NCI-H1105 treated with DMSO at 0.1 percent for 48 hours (cell line): ENCODE measurements at regions not wholly inside any gene's neighbourhood (a gene's known extent, or its start where the extent isn't known, plus 50 kb on each side); places are given as distances from the start of the nearest gene placed in this dataset.

ENCODE experiments used
- DNase-seq: peaks from one replicate; lab custom pipeline; 2025; lab: John Stamatoyannopoulos, UW

- DNase-seq, result no peak
Measured at GRCh38 chr17:13302983-13303382, 285.2 kb upstream of the ELAC2 start.

DNA sequence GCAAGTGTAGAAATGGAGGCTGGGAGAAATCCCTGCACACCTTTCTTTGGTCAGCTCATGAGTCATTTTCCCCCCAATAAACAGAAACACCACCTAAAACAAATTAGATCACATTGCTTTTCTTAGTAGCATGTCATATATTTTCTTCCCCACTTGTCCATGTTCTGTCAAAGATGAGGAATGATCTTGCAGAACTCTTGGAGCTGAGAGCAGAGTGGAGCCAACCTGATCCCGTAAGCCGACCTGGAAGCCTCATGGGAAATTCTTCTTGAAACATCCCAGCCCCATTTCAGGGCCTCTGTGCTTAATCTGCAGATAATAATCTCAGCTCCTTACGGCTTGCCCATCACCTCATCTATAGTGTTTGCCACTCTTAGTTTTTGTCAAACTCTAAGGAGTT is 284.6 kb upstream of the ELAC2 start:
- DNase-seq, result no peak

DNA sequence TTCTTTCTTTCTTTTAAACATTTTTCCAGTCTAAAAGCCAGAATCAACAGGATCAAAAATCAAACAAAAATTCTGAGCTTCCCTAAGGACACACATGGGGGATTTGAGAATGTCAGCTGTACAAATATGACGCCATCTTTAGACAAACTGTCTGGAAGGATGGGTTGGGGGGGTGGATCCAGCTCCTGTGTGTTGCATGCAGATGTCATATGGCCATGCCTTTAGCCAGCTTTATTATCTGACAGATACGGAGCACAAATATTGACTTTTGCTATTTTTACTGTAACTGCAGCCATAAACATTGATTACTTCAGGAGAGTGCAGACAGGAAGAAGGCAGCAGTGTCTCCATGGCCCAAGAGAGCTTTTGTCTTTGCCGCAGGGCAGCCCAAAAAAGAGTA is 279.4 kb upstream of the ELAC2 start:
- no peak for DNase-seq

- no peak for DNase-seq
Measured at GRCh38 chr17:13293421-13293820, 275.6 kb upstream of the ELAC2 start.

DNA sequence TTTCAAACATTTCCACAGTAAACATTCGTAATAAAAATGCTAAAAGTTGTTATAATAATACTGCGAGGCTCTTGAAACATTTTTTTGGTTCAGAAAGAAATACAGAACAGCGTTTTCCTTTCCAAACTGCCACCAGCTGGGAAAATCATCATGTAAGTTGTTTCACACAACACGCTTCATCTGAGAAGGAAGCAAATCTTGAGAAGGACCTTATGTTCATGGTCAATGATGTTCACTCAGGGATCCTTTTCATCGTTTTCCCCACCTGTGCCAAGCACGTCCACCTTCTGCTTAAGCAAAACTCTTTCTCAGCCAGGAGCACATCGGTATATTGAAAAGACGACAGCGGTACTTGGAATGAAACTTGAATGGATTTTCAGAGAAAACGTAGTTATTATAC is 274.5 kb upstream of the ELAC2 start:
- DNase-seq, result no peak

DNA sequence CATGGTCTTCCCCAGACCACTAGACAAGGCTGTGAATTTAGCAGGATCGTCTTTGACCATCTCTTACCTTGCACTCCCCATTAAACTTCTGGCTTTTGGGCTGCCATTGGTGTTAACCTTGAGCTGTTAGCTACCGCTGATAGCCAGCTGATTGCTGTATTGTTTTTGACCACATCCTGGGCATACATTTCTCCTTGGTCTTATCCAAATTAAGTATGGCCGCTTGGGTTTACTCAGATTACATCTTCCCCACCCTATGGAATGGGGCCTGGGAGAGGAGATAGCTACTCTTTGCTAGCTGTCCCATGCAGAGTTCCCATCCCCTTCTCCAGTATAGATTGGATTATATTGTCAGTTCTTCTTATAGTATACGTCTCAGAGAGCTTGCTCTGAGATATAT is 270.4 kb upstream of the ELAC2 start:
- DNase-seq, result no peak

DNA sequence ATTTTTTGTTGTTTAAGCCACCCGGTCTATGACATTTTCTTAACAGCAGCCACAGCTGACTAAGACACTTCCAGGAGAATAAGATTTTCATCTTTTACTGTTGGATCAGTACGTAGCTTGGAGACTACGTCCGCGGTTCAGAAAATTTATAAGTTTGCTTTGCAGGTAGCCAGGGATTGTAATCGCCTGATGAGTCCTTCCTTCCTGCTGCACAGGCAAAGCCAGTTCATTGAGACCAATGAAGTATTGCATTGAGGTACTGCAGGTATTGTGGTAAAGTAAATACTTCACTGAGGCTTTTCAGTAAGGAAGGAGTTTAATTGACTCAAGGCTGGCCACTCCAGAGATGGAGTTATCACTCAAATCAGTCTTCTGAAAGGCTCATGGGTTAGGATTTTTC is 269.4 kb upstream of the ELAC2 start:
- no peak for DNase-seq

GRCh38 chr17:13283606-13284005 is 265.8 kb upstream of the ELAC2 start:
- DNase-seq, result no peak

GRCh38 chr17:13281626-13282025 is 263.8 kb upstream of the ELAC2 start:
- DNase-seq, result no peak

DNA sequence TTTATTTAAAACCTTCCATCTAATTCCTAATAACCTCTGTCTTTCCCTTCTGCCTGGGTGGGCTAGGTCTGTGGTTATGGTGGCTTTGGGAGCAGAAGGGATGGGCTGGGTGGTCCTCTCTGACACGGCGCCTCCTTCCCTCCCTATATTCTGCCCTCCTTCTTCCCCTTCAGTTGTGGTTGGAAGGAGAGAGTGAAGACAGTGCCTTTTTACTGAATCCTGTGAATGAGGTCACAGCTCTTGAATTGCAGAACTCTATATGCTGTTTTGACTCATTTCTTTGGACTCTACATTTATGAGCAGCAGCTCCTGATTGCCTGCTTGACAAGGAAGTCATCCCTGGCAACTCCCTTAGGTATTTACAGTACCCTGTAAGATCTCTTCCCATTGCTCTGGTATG is 256.0 kb upstream of the ELAC2 start:
- no peak for DNase-seq

GRCh38 chr17:13272296-13272695 is 254.5 kb upstream of the ELAC2 start:
- DNase-seq, result no peak

DNA sequence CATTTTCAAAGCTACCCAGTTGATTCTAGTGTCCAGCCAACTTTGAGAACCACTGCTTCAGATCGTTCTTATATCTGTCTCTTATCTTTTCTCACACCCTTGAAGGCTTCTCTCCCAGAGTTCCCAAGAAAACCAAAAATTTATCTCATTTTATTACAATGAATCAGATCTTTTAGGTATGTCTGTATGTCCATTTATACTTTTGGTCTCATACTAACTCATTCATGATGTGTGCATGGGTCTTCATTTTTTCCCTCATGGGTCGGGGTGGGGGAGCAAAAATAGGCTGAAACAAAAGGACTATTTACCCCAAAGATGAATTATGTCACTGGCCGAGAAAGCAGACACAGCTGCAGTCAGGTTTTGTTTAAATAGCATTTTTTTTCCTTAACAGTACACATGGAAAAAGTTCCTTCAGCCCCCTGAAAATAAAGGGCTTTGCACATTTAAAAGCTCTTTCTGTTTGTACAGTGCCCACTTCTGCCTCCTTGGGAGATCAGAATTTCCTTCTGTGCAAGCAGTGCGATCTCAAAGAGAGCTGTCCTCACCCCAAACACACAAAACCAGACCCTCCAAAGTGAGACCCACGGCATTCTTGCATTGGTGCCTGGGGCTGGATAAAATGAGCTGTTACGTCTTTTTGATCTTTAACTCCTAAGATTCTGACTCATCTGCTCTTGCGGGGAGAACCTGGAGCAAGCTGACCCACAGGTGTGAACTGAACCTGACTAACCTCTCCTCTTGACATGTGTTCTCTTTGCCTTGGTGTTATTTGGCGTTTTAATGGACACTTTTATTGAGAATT is 251.2 kb upstream of the ELAC2 start:
- DNase-seq, result no peak

- DNase-seq, result no peak
Measured at GRCh38 chr17:13266606-13267005, 248.8 kb upstream of the ELAC2 start.

- DNase-seq, result no peak
Measured at GRCh38 chr17:13265311-13265710, 247.5 kb upstream of the ELAC2 start.

GRCh38 chr17:13263746-13264145 is 245.9 kb upstream of the ELAC2 start:
- DNase-seq, result no peak

DNA sequence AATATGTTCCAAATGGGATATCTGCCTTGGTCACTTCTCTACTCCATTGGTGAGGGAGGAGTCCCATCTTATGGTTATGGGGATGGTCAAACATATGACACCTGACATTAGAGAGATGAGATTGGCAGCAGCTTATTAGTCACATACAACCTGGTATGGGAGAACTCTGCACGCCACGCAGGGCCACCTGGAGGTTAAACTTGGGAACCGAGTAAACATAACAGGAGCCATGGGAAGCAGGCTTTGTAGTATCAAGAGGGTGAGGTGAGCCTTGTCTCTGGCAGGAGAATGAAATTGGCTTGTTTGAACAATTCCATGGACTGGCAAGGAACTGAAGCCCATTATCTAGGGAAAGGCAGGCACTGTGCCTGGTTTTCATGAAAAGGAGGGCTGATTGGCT is 238.7 kb upstream of the ELAC2 start:
- peak; percentile 16 for DNase-seq

DNA sequence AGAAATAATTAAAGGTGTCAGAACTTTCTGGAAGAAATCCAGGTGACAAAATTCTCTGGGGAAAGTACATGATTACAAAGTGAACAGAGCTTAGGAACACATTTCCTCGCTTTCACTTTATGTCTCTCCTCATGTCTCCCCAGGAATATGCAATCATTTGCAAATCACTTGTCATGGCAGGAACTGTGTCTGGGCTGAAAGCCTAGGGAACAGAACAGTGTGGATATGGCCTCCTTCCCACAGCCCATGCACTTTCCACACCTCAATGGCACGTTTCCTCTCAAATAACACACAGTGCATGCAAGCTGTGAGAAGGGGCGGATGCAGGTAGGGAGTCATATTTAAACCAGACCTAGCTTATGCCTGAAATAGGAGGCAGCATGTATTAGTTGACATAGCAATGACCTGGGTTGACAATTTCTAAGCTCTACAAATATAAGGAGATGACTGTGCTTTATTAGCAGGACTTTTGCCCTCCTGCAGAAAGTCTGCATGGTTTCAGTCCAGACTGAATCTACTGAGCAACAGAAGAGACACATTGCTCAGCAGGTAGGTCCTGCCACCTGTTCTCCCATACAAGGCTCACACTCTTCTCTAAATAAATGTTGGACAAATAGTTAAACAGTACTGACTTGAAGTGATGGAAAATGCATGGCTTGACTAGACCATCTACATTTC is 236.0 kb upstream of the ELAC2 start:
- DNase-seq, result no peak

- no peak for DNase-seq
Measured at GRCh38 chr17:13244513-13244912, 226.7 kb upstream of the ELAC2 start.

- DNase-seq, result no peak
Measured at GRCh38 chr17:13243585-13243984, 225.8 kb upstream of the ELAC2 start.

- DNase-seq, result no peak
Measured at GRCh38 chr17:13240851-13241250, 223.0 kb upstream of the ELAC2 start.

DNA sequence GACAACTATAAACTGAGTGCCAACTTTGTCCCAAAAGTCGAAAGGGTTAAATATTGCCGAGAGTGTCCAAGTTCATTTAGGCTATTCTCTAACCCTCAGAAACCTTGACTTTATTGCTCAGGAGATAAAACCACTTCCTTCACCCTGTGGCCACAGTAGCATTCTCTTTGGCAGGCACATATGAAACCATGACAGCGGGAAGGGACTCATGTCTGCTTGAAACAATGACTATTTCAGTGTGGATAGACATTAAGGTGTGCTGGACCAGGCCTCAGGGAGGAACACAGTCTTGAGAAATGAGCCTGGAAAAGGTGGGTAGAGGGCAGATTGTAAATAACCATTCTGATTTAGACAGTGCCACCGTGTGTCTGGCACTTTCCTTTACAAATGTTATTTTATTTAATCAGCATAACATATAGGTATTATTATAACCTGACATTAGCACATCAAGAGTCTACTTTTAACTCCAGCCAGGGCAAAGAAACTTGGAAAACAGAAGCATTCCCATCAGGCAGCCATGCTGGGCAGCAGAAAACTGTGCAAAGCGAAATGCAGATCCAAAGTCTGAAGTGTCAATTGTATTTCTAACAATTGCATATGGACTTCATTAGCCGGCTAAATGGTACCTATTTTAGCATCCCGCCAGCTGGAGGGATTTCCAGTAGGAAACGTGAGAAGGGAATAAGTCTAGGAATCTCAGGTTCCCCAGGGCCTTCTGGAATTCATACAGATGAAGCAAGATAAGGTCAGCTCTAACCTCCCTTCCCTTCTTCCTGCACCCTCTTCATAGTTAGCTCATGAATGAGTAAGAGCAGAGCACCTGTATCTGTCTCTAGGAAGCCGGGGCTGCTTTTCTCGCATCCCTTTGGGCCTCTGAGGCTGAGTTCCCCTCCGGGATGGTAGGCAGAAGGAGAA is 212.8 kb upstream of the ELAC2 start:
- no peak for DNase-seq

- no peak for DNase-seq
Measured at GRCh38 chr17:13228225-13228624, 210.4 kb upstream of the ELAC2 start.

DNA sequence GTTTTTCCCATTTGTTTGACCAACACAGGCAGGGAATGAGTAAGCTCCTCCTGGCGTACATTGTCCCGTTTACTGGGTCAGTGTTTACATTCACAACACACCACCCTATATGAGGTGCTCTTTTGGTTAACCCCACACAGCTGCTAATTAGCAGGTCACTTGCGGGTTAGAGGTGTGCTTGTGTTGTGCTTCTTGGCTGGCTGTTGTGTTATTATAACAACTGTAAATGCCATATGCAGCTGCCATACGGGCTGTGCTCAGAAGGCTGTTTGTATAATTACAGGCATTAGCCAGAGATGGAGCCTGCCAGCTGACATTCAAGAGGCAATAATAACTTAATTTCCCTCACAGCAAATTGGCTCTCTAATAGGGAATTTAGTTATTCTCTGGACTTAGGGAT is 205.1 kb upstream of the ELAC2 start:
- peak; percentile 100 for DNase-seq
